ENCODE measurements at regions not wholly inside any gene's neighbourhood (a gene's known extent, or its start where the extent isn't known, plus 50 kb on each side); places are given as distances from the start of the nearest gene placed in this dataset.

DNA sequence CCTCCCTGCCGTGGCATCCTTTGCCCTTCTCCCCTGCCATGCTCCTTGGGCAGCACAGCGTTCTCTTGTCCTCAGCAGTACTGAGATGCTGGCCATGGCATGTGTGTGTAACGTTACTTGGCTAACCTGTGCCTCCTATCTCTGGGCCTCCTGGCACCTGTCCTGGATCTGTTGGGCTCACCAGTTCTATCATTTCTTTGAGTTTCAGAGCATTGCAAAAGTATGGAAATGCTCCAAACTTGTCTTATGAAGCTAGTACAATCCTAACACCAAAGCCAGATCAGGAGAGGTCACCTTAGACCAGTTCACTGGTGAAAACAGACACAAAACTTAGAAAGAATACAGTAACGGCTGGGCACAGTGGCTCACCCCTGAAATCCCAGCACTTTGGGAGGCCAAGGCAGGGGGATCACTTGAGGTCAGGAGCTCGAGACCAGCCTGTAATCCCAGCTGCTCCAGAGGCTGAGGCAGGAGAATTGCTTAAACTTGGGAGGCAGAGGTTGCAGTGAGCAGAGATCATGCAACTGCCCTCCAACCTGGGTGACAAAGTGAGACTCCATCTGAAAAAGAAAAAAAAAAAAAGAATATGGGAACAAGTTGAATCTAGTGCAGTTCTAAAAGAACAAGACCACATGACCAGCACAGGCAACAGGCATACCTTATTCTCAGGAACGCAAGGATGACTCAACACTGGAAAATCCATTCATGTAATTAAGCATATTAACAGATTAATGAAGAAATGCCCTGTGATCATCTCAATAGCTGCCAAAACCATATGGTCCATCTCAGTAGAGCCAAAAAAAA is 62.4 kb upstream of the TRPM1 start:
- no peaks in the 10 kb centered on the region for H3K36me3 Mint-ChIP-seq (ENCODE audit: low read depth)

DNA sequence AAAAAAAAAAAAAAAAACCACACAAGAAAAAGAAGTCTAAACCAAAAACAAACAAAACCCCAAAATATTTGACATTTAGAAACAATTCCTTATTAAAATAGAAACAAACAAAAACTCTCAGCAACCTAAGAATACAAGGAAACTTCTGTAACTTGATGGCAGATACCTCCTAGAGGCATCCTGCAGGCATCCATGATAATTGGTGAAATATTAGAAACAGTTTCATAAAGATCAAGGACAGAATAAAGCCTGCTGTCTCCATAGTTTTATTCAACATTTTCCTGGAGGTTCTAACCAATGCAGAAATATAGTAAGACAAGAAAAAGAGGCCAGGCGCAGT is 63.0 kb upstream of the TRPM1 start:
- Mint-ChIP-seq H3K4me3 (no peak overlapping the region), H3K36me3 (ENCODE audit: low read depth) (no peaks in the 10 kb centered on the region), H3K9me3 (no peaks in the 10 kb centered on the region), H3K27ac (no peak overlapping the region), H3K4me1 (ENCODE audit: low read depth) (peaks cover 13% of the 10 kb centered on the region), H3K27me3 (ENCODE audit: low read depth) (peaks cover 7% of the 10 kb centered on the region)
- no peak for DNase-seq (ENCODE audit: low spot score)

More for the DNA sequence above, 62.4 kb upstream of the TRPM1 start:
- H3K9me3 Mint-ChIP-seq = no peaks in the 10 kb centered on the region
- H3K4me1 Mint-ChIP-seq (ENCODE audit: low read depth) = peaks cover 13% of the 10 kb centered on the region
- DNase-seq (ENCODE audit: low spot score) = no peak
- H3K27ac Mint-ChIP-seq = peak overlapping the region; percentile 74
- no peak overlapping the region for H3K4me3 Mint-ChIP-seq
- peaks cover 7% of the 10 kb centered on the region for H3K27me3 Mint-ChIP-seq (ENCODE audit: low read depth)

DNA sequence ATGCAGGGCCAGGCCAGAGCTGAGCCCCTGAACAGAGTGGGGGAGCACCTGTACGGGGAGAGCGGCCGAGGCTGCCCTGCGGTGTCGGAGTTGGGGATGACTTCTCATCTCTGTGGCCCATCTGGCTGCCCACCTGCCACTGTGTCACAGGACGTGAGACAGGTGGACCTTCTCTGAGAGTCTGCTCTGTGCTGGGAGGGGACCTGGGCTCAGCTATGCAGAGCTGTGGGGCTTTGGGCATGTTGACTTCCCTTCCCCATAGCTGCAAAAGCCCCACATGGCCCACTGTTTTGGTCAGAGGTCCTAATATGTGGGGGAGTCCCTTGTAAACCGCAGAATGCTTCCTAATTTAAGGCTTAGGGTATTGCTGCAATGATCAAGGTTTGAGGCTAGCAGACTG is 68.0 kb upstream of the TRPM1 start:
- Mint-ChIP-seq H3K4me3 (no peak overlapping the region), H3K4me1 (ENCODE audit: low read depth) (peaks cover 9% of the 10 kb centered on the region), H3K36me3 (ENCODE audit: low read depth) (no peaks in the 10 kb centered on the region), H3K27me3 (ENCODE audit: low read depth) (peaks cover 3% of the 10 kb centered on the region), H3K9me3 (no peaks in the 10 kb centered on the region), H3K27ac (no peak overlapping the region)
- DNase-seq (ENCODE audit: low spot score) = no peak

DNA sequence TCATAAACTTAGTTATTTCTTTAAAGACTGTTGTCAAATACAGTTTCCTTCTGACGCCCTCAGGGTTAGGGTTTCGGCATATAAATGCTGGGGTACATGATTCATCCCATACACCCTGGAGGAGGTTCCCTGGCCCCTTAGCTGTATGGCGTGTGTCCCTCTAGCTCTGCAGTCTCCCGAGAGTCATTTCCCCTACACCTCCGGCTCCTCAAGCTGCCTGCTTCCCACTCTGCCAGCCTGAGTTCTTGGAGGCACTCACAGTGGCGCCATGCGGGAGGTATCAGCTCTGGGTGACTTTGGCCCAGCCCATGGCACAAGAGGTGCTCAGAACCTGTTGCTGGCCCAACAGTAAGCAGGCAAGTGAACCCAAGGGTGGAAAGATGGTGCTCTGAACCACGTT is 70.2 kb upstream of the TRPM1 start:
- no peaks in the 10 kb centered on the region for H3K36me3 Mint-ChIP-seq (ENCODE audit: low read depth)
- DNase-seq (ENCODE audit: low spot score) = no peak
- peaks cover 9% of the 10 kb centered on the region for H3K4me1 Mint-ChIP-seq (ENCODE audit: low read depth)
- no peak overlapping the region for H3K27ac Mint-ChIP-seq
- H3K4me3 Mint-ChIP-seq = no peak overlapping the region
- H3K27me3 Mint-ChIP-seq (ENCODE audit: low read depth) = no peaks in the 10 kb centered on the region
- H3K9me3 Mint-ChIP-seq = no peaks in the 10 kb centered on the region

- Mint-ChIP-seq H3K4me3 (no peak overlapping the region), H3K4me1 (ENCODE audit: low read depth) (peaks cover 6% of the 10 kb centered on the region), H3K27ac (no peak overlapping the region), H3K9me3 (no peaks in the 10 kb centered on the region), H3K27me3 (ENCODE audit: low read depth) (no peaks in the 10 kb centered on the region), H3K36me3 (ENCODE audit: low read depth) (no peaks in the 10 kb centered on the region)
- no peak for DNase-seq (ENCODE audit: low spot score)
Measured at GRCh38 chr15:31172606-31173005, 71.1 kb upstream of the TRPM1 start.

DNA sequence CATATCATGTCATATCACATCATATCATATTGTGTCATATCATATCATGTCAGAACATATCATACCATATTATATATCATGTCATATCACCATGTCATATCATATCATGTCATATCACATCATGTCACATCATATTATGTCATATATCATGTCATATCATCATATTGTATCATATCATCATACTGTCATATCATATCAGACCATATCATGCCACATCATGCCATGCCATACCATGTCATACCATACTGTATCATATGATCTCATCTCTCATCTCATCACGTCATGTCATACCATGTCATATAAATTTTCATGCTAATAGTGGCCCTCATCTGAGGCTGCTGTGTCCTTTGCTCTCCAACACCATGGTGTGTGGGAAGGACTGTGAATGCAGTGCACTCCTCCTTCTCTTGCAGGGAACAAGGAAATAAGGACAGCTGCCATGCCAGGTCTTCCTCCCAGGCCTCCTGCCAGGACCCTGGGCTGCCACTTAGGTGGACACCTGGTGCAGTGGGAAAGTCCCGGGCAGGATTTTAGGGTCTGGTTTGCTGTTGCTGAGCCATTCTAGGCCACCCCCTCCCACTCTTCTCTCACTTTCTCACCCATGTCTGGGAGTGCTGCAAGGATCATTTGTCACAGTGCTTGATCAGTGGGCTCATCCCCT is 72.4 kb upstream of the TRPM1 start:
- no peaks in the 10 kb centered on the region for H3K27me3 Mint-ChIP-seq (ENCODE audit: low read depth)
- H3K4me3 Mint-ChIP-seq = no peak overlapping the region
- no peaks in the 10 kb centered on the region for H3K9me3 Mint-ChIP-seq
- no peaks in the 10 kb centered on the region for H3K36me3 Mint-ChIP-seq (ENCODE audit: low read depth)
- H3K27ac Mint-ChIP-seq = no peak overlapping the region
- peaks cover under 1% of the 10 kb centered on the region for H3K4me1 Mint-ChIP-seq (ENCODE audit: low read depth)
- DNase-seq (ENCODE audit: low spot score) = no peak

- no peak for DNase-seq (ENCODE audit: low spot score)
- Mint-ChIP-seq H3K36me3 (ENCODE audit: low read depth) (peaks cover under 1% of the 10 kb centered on the region), H3K9me3 (peaks cover 7% of the 10 kb centered on the region), H3K27ac (no peak overlapping the region), H3K27me3 (ENCODE audit: low read depth) (no peaks in the 10 kb centered on the region), H3K4me1 (ENCODE audit: low read depth) (peaks cover 5% of the 10 kb centered on the region), H3K4me3 (no peak overlapping the region)
Measured at GRCh38 chr15:31175484-31175883, 74.0 kb upstream of the TRPM1 start.

DNA sequence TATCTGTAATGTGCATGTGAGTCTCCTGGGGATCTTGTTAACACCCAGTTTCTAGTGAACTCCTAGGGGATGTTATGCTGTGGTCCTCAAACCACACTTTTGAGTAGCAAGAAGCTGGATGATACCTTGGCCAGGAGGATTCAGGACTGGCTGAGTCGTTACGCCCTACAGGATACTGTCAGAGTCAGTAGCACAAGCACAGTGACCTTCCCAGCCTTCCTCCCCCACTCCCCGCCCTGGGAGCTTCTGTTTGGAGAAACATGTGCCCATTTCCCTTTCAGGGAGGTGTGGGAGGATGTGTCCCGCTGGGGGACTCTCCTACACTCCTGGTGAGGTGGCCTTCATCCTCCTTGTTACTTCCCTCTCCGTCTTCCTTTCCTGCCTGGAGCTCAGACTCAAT is 76.4 kb upstream of the TRPM1 start:
- Mint-ChIP-seq H3K27ac (no peak overlapping the region), H3K27me3 (ENCODE audit: low read depth) (peaks cover 1% of the 10 kb centered on the region)

DNA sequence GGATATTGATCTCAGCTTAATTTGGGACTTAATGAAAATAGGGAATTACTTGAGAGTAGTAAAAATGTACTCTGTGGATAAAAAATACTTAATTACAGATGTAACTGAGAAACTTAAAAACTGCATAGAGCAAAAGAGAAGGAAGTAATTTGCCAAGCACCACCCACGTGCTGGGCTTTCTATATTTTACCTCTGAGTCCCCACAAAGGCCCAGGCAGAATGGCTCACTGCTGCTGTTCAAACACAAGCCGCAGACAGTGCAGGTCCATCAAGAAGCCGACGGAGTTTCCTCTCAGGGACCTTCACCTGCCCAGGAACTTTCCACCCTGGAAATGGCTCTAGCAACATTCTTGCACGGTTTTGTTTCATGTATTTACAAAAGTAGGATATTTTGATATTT is 77.2 kb upstream of the TRPM1 start:
- Mint-ChIP-seq H3K36me3 (ENCODE audit: low read depth) (peaks cover 2% of the 10 kb centered on the region), H3K4me3 (no peak overlapping the region), H3K4me1 (ENCODE audit: low read depth) (peaks cover 5% of the 10 kb centered on the region), H3K27ac (no peak overlapping the region), H3K9me3 (peaks cover 17% of the 10 kb centered on the region), H3K27me3 (ENCODE audit: low read depth) (peaks cover 1% of the 10 kb centered on the region)
- DNase-seq (ENCODE audit: low spot score) = no peak

More for the DNA sequence above, 76.4 kb upstream of the TRPM1 start:
- Mint-ChIP-seq H3K36me3 (ENCODE audit: low read depth) (peaks cover 2% of the 10 kb centered on the region), H3K4me3 (no peak overlapping the region), H3K9me3 (peaks cover 13% of the 10 kb centered on the region), H3K4me1 (ENCODE audit: low read depth) (peaks cover 5% of the 10 kb centered on the region)
- no peak for DNase-seq (ENCODE audit: low spot score)

DNA sequence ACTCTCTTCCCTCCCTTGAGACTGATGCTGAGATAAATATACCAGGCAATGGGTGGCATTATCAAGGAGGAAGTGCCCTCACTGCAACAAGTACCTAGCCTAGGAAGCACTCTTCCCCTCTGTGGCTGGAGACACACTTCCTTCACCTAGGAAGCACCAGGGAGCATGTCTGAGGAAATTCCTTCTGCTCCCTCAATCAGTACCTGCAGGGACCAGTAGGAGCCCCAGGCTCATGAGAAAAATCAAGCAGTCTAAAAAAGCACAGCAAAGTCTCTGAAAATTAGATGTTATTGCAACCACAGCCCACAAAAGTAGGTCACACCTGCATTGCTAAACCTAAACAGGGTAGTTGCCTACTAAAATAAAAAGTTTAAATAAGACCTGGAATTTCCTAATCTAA is 78.2 kb upstream of the TRPM1 start:
- Mint-ChIP-seq H3K4me1 (ENCODE audit: low read depth) (peaks cover 5% of the 10 kb centered on the region), H3K9me3 (peaks cover 17% of the 10 kb centered on the region), H3K4me3 (no peak overlapping the region), H3K36me3 (ENCODE audit: low read depth) (peaks cover 2% of the 10 kb centered on the region), H3K27me3 (ENCODE audit: low read depth) (peaks cover 1% of the 10 kb centered on the region), H3K27ac (peak overlapping the region; percentile 22)
- no peak for DNase-seq (ENCODE audit: low spot score)

DNA sequence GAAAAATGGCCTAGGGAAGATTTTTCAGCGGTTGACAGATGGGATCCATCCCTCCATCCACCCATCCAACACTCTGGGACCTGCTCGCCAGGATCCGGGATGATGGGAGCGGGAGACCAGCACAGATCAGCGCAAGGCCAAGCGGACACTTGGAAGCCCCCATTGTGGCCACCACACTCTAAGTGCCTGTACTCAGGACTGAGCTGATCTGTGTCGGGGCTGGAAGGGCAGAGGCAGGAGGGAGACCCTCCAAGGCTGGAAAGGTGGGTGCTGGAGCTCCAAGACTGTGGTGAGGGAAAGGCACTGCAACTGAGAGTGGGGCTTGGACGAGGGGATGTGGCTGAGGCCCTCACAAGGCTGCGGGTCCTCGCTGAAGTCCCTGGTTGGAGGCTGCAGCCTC is 91.8 kb upstream of the TRPM1 start:
- Mint-ChIP-seq H3K4me3 (no peak overlapping the region), H3K27ac (no peak overlapping the region), H3K27me3 (ENCODE audit: low read depth) (peaks cover 12% of the 10 kb centered on the region), H3K36me3 (ENCODE audit: low read depth) (no peaks in the 10 kb centered on the region), H3K4me1 (ENCODE audit: low read depth) (peaks cover 3% of the 10 kb centered on the region), H3K9me3 (peaks cover 16% of the 10 kb centered on the region)
- no peak for DNase-seq (ENCODE audit: low spot score)

DNA sequence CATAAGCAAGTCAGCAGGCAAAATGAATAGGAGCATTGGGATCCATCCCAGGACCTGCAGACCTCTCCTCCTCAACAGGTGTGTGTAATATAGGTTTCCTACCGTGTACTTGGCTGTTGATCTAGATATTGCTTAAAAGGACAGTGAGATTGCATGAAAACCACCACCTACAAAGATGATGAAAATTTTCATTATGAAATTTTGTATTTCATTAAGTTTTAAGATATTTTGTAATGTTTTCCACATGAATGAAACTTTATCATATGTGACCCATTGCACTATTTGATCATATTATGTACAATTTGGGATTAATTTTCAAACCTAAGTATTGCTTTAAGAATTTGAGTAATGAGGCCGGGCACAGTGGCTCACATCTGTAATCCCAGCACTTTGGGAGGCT is 94.3 kb upstream of the TRPM1 start:
- H3K9me3 Mint-ChIP-seq = no peaks in the 10 kb centered on the region
- peaks cover 9% of the 10 kb centered on the region for H3K4me1 Mint-ChIP-seq (ENCODE audit: low read depth)
- H3K4me3 Mint-ChIP-seq = no peak overlapping the region
- H3K27me3 Mint-ChIP-seq (ENCODE audit: low read depth) = peaks cover 17% of the 10 kb centered on the region
- no peaks in the 10 kb centered on the region for H3K36me3 Mint-ChIP-seq (ENCODE audit: low read depth)
- no peak overlapping the region for H3K27ac Mint-ChIP-seq
- no peak for DNase-seq (ENCODE audit: low spot score)

DNA sequence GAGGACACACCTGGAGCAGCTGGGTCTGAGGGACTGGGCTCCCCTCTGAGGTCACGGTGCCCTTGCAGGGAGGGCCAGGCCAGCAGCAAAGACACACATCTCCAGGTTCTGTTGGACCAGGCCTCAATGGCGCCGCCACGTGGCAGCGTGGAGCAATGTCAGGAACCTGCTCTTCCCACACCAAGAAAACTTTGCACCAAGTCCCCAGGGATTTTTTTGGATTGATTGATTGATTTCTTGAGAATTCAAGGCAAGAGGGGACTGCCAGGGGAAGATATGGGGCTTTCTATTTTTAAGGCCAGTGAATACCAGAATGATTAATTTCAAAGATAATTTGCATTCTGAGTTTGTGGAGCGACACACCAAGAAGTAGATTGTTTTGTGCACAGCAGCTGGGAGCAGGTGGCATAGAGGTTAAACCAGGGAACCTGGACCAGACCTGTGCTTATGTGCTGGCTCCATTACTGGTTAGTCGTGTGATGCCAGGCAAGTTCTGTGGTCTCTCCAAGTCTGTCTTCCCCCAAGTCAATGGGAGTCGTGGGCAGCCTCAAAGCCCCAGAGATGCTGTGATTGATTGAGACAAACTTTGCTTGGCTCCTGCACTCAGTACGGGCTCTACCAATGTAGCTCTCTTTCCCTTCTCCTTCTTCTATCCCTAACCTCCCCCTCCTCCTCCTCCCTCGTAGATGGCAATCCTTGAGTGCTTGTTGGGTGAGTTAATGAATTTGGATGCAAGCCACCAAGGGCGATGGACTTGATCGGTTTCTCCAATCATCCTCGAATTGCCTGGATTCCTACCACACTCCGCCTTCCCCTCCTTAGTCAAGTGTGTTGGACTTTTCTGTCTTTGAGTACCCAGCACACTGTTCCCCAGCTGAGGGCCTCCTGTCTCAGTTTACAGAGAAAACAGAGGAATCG is 96.2 kb upstream of the TRPM1 start:
- no peak overlapping the region for H3K27ac Mint-ChIP-seq
- peaks cover 15% of the 10 kb centered on the region for H3K4me1 Mint-ChIP-seq (ENCODE audit: low read depth)

DNA sequence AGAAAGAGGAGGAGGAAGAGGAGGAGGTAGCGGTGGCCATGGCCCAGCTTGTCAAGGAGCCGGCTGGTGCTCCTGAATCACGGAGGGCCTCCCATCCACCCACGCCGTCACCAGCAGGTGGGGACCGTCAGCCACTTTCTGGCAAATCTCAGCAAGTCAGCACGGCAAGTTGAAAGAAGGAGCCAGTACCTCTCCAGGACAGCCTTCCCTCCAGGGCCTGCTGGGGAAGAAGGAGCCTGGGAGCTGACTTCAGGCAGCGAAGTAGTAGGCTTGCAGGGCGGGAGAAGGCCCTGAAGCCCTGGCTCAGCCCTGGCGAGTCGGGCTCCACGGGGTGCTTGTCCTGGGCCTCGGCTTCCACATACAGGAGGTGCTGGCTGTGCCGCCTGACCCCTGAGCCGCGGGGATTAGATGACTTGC is 99.2 kb upstream of the TRPM1 start:
- peaks cover 17% of the 10 kb centered on the region for H3K27me3 Mint-ChIP-seq (ENCODE audit: low read depth)
- H3K36me3 Mint-ChIP-seq (ENCODE audit: low read depth) = no peaks in the 10 kb centered on the region
- DNase-seq (ENCODE audit: low spot score) = peak; percentile 23
- H3K4me3 Mint-ChIP-seq = no peak overlapping the region
- peaks cover 23% of the 10 kb centered on the region for H3K4me1 Mint-ChIP-seq (ENCODE audit: low read depth)
- no peak overlapping the region for H3K27ac Mint-ChIP-seq
- no peaks in the 10 kb centered on the region for H3K9me3 Mint-ChIP-seq

More for the DNA sequence above, 96.2 kb upstream of the TRPM1 start:
- Mint-ChIP-seq H3K4me3 (no peak overlapping the region), H3K9me3 (no peaks in the 10 kb centered on the region), H3K27me3 (ENCODE audit: low read depth) (peaks cover 12% of the 10 kb centered on the region), H3K36me3 (ENCODE audit: low read depth) (no peaks in the 10 kb centered on the region)
- no peak for DNase-seq (ENCODE audit: low spot score)

Measured in T-helper 2 cell treated with Interferon-gamma antibody and Interleukin-4, amounts not matched to agents 5 μg/mL and 100 μg/mL, for 36 hours (primary cell).